ENCODE measurements at regions not wholly inside any gene's neighbourhood (a gene's known extent, or its start where the extent isn't known, plus 50 kb on each side); places are given as distances from the start of the nearest gene placed in this dataset.
A peak's percentile ranks its signal among the peaks of the same experiment; 100 is the strongest.
"Not testable (repeated sequence)": the region's sequence is repeated elsewhere in the genome, so short reads cannot be mapped to it uniquely, and the experiment has no call there.

DNA sequence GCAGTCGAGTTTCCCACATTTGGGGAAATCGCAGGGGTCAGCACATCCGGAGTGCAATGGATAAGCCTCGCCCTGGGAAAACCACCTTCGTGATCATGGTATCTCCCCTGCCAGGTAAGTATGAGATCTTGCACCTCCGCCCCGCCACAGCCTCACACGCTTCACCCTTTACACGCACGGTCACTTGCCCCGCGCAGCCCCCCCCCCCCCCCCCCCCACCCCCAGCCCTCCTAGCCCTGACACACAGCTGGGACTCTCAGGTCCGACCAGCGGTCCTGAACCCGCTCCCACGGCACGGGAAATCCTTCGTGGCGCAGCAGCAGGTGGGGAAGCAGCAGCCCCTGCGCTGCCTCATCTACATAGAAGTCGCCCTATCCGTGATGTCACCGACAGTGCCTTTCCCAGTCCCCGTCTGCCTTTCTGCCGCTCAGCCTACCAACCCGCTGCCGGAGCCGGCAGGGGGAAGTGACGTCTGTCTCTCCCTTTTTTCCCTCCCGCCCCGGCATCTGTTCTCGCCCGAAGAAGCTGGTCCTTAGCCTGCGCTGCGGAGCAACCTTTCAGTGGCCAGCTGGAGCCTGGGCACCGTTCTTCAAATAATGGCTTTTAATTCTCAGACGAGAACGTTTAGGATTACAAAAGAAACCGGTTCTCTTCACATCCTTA, 242.2 kb downstream of the FAM72C start:
- H3K27me3 ChIP-seq (ENCODE audit: insufficient read depth, low read length, poor library complexity); H3K4me1 ChIP-seq (ENCODE audit: insufficient read depth, low read length); H3K36me3 ChIP-seq (ENCODE audit: insufficient read depth, low read length); H3K4me3 ChIP-seq (ENCODE audit: low read depth in 1 of 2, low read length in 2 of 2); H3K27ac ChIP-seq (ENCODE audit: low read length); H3K4me2 ChIP-seq (ENCODE audit: insufficient read depth, low read length); H4K20me1 ChIP-seq (ENCODE audit: insufficient read depth, low read length); DNase-seq; H3K79me2 ChIP-seq (ENCODE audit: insufficient read depth, low read length); H3K9ac ChIP-seq (ENCODE audit: low read depth, low read length); H2AFZ ChIP-seq (ENCODE audit: low read depth, low read length); H3K9me3 ChIP-seq (ENCODE audit: insufficient read depth, low read length, severe bottlenecking): not testable (repeated sequence)
- ATAC-seq (ENCODE audit: insufficient read depth, low read depth), result peak; percentile 54; the same call in 1 of the 3 replicates

GRCh38 chr1:143728802-143729448, 242.9 kb downstream of the FAM72C start:
- not testable (repeated sequence) for H2AFZ ChIP-seq (ENCODE audit: low read depth, low read length); H3K27me3 ChIP-seq (ENCODE audit: insufficient read depth, low read length, poor library complexity); H3K4me3 ChIP-seq (ENCODE audit: low read depth in 1 of 2, low read length in 2 of 2); H3K79me2 ChIP-seq (ENCODE audit: insufficient read depth, low read length); H3K9me3 ChIP-seq (ENCODE audit: insufficient read depth, low read length, severe bottlenecking); H3K4me1 ChIP-seq (ENCODE audit: insufficient read depth, low read length); H3K9ac ChIP-seq (ENCODE audit: low read depth, low read length); H3K36me3 ChIP-seq (ENCODE audit: insufficient read depth, low read length); DNase-seq; H3K4me2 ChIP-seq (ENCODE audit: insufficient read depth, low read length); H4K20me1 ChIP-seq (ENCODE audit: insufficient read depth, low read length); H3K27ac ChIP-seq (ENCODE audit: low read length)
- ATAC-seq (ENCODE audit: insufficient read depth, low read depth), result peak; percentile 56; the same call in 2 of the 3 replicates

GRCh38 chr1:143727263-143727662, 244.5 kb downstream of the FAM72C start:
- TF ChIP-seq EZH2 (IDR thresholded peaks at IDR 0.05; ENCODE audit: borderline replicate concordance, low read depth, low read length, severe bottlenecking), result no peak
- TF ChIP-seq, protein P1, sequence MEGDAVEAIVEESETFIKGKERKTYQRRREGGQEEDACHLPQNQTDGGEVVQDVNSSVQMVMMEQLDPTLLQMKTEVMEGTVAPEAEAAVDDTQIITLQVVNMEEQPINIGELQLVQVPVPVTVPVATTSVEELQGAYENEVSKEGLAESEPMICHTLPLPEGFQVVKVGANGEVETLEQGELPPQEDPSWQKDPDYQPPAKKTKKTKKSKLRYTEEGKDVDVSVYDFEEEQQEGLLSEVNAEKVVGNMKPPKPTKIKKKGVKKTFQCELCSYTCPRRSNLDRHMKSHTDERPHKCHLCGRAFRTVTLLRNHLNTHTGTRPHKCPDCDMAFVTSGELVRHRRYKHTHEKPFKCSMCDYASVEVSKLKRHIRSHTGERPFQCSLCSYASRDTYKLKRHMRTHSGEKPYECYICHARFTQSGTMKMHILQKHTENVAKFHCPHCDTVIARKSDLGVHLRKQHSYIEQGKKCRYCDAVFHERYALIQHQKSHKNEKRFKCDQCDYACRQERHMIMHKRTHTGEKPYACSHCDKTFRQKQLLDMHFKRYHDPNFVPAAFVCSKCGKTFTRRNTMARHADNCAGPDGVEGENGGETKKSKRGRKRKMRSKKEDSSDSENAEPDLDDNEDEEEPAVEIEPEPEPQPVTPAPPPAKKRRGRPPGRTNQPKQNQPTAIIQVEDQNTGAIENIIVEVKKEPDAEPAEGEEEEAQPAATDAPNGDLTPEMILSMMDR (IDR thresholded peaks at IDR 0.05; ENCODE audit: borderline replicate concordance, extremely low read depth, low read length, poor library complexity, severe bottlenecking), result no peak
- no peaks in the 10 kb centered on the region for H3K36me3 ChIP-seq (ENCODE audit: insufficient read depth, low read length)
- H3K4me3 ChIP-seq (ENCODE audit: low read depth in 1 of 2, low read length in 2 of 2), result no peak overlapping the region
- ATAC-seq (ENCODE audit: insufficient read depth, low read depth) (no peak), DNase-seq (no peak)
- no peak overlapping the region for H3K27ac ChIP-seq (ENCODE audit: low read length)
- no peaks in the 10 kb centered on the region for H3K27me3 ChIP-seq (ENCODE audit: insufficient read depth, low read length, poor library complexity)
- H3K79me2 ChIP-seq (ENCODE audit: insufficient read depth, low read length), result no peaks in the 10 kb centered on the region
- no peaks in the 10 kb centered on the region for H3K9me3 ChIP-seq (ENCODE audit: insufficient read depth, low read length, severe bottlenecking)
- no peak overlapping the region for H3K9ac ChIP-seq (ENCODE audit: low read depth, low read length)
- no peaks in the 10 kb centered on the region for H4K20me1 ChIP-seq (ENCODE audit: insufficient read depth, low read length)
- no peak overlapping the region for H3K4me2 ChIP-seq (ENCODE audit: insufficient read depth, low read length)
- no peak overlapping the region for H2AFZ ChIP-seq (ENCODE audit: low read depth, low read length)
- no peaks in the 10 kb centered on the region for H3K4me1 ChIP-seq (ENCODE audit: insufficient read depth, low read length)

DNA sequence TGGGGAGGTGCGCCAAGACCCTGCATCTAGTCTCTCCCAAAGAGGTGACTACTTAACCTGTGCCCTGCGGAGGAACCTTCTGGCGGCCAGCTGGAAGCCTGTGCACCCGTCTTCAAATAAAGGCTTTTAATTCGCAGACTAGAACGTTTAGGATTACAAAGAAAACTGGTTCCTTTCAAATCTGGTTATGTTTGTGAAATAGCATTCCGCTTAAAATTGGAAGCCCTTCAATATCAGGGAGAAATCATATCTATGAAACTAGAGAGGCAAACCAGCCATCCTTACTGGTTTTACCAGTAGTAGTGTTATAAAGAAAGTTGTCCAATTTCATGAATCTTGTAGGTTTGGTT, 250.8 kb downstream of the FAM72C start:
- Histone ChIP-seq H3K27me3 (ENCODE audit: insufficient read depth, low read length, poor library complexity) (no peaks in the 10 kb centered on the region), H2AFZ (ENCODE audit: low read depth, low read length) (no peak overlapping the region), H3K9me3 (ENCODE audit: insufficient read depth, low read length, severe bottlenecking) (no peaks in the 10 kb centered on the region), H4K20me1 (ENCODE audit: insufficient read depth, low read length) (no peaks in the 10 kb centered on the region), H3K79me2 (ENCODE audit: insufficient read depth, low read length) (no peaks in the 10 kb centered on the region), H3K4me1 (ENCODE audit: insufficient read depth, low read length) (no peaks in the 10 kb centered on the region), H3K27ac (ENCODE audit: low read length) (no peak overlapping the region), H3K36me3 (ENCODE audit: insufficient read depth, low read length) (no peaks in the 10 kb centered on the region), H3K4me2 (ENCODE audit: insufficient read depth, low read length) (no peak overlapping the region), H3K9ac (ENCODE audit: low read depth, low read length) (no peak overlapping the region), H3K4me3 (ENCODE audit: low read depth in 1 of 2, low read length in 2 of 2) (no peak overlapping the region)
- ATAC-seq (ENCODE audit: insufficient read depth, low read depth) (no peak), DNase-seq (no peak)
- TF ChIP-seq EZH2 (IDR thresholded peaks at IDR 0.05; ENCODE audit: borderline replicate concordance, low read depth, low read length, severe bottlenecking), result no peak
- TF ChIP-seq, protein P1 (IDR thresholded peaks at IDR 0.05; ENCODE audit: borderline replicate concordance, extremely low read depth, low read length, poor library complexity, severe bottlenecking), result no peak
